NOMO-1 (cell line): ENCODE measurements at regions not wholly inside any gene's neighbourhood (a gene's known extent, or its start where the extent isn't known, plus 50 kb on each side); places are given as distances from the start of the nearest gene placed in this dataset.
"Not testable (repeated sequence)": the region's sequence is repeated elsewhere in the genome, so short reads cannot be mapped to it uniquely, and the experiment has no call there.

ENCODE experiments used
- DNase-seq, 2 experiments: peaks; one replicate each; lab custom pipeline; 2025; ENCODE audit not compliant: unreplicated experiment in 2 of 2; lab: John Stamatoyannopoulos, UW

DNA sequence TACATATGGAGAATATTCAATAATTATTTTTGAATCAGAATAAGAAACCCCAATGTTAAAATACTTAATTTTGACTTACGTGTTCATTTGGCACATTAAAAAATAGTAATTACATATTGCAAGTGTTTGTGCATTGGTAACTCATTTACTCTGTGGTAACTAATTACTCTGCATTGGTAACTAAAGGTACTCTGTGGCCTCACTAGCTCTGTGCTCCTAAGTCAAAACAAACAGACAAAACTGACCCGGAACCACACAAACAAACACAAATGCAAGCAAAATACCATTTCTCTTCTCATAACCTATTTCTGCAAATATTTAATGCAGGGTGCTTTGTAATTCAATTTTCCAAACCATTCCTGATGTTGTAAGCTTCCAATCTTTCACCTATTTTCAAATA is 1244.3 kb downstream of the REEP3 start:
- no peak for DNase-seq

GRCh38 chr10:64771253-64772050 is 1250.3 kb downstream of the REEP3 start:
- no peak for DNase-seq

DNA sequence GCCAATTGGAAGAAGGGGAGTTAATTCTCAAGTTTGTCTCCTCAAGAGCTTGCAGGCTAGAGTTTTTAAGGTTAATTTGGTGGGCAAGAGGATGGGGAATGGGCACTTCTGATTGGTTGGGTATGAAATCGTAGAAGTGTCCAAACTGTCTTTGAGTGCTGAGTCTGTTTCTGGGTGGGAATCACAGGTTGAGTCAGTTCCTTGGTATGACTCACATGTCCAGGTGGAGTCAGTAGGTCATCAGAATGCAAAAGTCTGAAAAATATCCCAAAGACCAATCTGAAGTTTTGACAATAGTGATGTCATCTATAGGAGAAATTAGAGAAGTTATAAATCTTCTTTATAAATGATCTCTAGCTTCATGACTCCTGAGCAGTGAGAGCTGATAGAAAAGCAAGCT is 1252.2 kb downstream of the REEP3 start:
- DNase-seq, result no peak

GRCh38 chr10:64784451-64784850 is 1263.2 kb downstream of the REEP3 start:
- DNase-seq, result not testable (repeated sequence)

DNA sequence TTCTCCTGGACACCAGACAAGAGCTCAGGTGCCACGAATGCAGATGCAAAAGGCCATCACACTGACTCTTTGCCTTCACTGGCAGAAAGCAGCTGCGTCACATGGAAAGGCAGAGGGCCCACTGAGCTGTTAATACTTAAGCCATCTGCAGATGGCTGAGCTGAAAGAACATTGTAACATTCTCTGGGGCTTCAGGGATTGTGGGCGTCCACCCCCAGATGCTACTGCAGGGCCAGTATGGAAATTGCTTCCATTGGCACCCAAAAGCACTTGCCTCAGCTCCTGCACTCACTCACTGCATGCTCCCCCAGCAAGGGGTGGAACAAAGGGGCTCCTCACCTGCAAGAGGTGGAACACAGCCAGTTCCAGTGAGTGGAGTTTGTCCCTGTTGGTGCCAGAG is 1264.6 kb downstream of the REEP3 start:
- DNase-seq, result no peak

GRCh38 chr10:64786989-64787388 is 1265.8 kb downstream of the REEP3 start:
- DNase-seq, result no peak

DNA sequence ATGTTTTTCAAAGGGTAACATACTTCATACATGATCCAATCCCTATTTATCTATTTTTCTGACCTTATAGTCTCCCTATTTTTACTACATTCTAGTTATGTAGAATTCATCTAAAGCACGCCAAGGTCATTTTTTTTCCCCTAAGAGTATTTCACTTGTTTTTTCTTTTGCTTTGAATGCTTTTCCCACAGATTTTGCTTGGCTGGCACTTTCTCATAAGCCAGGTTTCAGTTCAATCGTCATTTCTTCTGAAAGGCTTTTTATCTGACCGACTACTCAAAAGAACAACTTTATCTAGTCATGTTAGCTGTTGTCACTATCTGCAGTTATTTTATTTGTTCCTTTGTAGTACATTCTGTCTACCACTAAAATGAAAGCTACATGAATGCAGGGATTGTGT is 1274.6 kb downstream of the REEP3 start:
- DNase-seq, result no peak

GRCh38 chr10:64798297-64798696 is 1277.1 kb downstream of the REEP3 start:
- no peak for DNase-seq

DNA sequence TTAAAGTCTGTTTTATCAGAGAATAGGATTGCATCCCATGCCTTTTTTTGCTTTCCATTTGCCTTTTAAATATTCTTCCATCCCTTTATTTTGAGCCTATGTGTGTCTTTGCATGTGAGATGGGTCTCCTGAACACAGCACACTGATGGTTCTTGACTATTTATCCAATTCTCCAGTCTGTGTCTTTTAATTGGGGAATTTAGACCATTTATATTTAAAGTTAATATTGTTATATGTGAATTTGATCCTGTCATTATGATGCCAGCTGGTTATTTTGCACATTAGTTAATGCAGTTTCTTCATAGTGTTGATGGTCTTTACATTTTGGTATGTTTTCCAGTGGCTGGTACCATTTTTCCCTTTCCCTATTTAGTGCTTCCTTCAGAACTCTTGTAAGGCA is 1287.0 kb downstream of the REEP3 start:
- not testable (repeated sequence) for DNase-seq

DNA sequence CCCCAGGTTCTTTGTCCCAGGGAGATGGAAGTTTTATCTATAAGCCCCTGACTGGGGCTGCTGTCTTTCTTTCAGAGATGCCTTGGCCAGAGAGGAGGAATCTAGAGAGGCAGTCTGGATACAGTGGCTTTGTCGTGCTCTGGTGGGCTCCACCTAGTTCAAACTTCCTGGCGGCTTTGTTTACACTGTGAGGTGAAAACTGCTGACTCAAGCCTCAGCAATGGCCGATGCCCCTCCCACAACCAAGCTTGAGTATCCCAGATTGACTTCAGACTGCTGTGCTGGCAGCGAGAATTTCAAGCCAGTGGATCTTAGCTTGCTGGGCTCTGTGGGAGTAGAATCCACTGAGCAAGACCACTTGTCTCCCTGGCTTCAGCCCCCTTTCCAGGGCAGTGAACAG is 1288.8 kb downstream of the REEP3 start:
- DNase-seq, result not testable (repeated sequence)

DNA sequence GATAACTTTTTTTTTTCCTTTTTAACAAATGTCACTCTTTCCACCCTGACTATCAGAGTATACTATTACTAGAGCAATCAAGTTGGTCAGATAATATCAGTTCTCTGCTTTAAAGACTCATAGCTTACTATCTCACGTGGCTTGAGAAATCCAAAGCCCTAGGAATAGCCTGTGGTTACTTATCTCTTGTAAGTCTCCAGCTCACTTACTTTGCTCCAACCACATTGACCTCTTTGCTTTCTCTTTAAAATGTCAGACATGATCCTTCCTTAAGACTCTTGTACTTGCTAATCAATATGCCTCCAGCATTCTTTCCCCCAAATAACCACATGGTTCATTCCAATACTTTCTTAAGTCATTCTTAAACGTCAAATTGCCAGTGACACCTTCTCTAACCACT is 1292.2 kb downstream of the REEP3 start:
- no peak for DNase-seq

DNA sequence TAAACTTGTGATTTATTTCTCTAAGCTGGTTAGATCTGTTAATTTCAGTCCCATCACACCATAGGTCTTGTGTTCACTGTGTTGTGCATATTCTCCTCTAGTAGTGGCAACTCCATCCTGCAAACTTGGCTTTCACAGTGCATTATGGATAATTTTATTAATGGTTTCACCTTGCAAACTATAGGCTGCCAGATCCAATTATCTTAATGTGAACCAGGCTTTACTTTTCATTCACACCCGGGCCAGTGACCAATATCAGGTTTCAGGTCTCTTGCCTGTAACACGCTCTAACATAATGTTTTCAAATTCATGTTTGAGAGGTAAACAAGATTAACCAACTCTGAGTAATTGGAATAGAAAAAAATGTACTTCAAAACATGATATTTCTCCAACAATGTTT is 1293.0 kb downstream of the REEP3 start:
- no peak for DNase-seq

DNA sequence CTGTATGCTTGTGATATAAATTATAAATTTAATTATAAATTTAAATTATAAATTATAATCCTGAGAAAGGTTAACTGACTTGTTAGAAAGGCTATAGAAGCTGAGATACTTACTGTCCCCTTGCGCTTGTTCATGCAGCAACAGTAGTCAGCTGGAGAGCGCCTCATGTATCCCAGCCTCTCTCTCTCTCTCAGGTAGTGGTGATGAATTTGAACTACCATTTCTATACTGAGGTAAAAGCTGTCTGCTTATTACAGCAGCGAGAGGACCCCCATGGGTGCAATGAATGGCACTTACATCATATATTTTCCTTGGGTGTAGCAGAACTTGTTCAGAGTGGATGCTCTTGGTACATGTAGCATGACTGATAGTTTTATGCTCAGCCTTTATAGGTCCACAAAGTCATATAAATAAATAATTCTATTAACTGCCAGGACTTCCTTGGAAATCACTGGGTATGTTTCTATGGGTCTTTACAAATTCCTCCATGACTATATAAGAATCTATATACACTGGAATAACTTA is 1308.7 kb downstream of the REEP3 start:
- DNase-seq, result no peak

GRCh38 chr10:64830869-64831268 is 1309.7 kb downstream of the REEP3 start:
- no peak for DNase-seq

GRCh38 chr10:64840341-64840740 is 1319.1 kb downstream of the REEP3 start:
- no peak for DNase-seq

DNA sequence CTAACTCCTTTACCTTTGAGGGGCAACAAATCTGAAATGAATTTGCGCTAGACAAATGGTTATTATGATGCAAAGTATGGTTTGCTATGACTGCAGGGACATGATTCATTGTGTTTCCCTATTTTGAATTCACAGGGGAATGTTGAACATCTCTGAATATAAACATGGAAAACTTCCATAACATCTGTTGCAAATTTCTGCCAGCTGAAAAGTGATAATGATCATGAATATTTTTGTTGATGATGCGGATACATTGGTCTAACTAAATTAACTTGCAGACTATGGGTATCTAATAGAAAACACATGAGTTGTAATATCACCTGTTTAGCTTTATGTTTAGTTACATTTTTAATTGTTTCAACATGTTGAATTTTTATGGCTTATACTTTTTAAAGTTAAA is 1325.5 kb downstream of the REEP3 start:
- no peak for DNase-seq

GRCh38 chr10:64855941-64856340 is 1334.7 kb downstream of the REEP3 start:
- DNase-seq, result no peak

- DNase-seq, result no peak
Observed at GRCh38 chr10:64859911-64860310, 1338.7 kb downstream of the REEP3 start.

DNA sequence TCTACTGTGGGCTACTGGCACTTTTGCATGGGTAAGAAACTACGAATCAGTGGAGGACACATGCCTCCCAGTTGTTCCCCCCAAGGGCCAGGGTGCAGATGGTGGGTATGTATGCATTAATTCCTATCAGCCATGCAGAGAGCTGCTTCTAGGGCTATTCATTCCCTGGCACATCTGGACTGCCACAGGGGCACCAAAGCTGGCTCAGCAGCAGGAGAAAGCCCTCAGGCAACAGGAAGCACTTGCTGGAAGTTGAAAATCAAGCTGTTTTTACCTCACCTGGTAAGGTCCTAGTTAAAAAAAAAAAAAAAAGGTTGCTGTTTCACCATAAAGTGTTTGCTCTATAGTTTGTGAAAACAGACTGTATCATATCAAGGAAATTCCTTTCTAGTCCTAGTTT is 1342.6 kb downstream of the REEP3 start:
- no peak for DNase-seq

DNA sequence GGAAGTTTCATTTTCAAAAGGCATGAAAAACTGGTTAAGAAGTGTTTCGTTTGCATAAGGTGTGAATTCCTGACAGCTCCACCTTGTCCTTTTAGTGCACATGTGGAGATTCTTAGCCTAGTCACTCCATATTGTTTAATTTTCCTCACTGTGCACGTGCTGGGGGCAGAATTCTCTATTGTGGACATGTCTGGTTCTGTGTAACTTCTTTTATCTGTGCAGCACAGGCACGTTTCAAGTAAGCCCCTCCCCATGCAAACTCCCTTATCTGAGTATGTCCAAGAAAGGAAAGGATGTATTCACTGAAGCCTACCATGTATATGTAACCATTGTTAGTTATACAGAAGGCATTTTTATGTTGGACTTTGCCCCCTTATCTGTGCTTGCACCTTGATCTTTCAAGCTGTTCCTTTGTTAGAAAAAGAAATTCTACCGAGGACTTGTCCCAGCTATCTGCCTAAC is 1346.3 kb downstream of the REEP3 start:
- DNase-seq, result no peak

DNA sequence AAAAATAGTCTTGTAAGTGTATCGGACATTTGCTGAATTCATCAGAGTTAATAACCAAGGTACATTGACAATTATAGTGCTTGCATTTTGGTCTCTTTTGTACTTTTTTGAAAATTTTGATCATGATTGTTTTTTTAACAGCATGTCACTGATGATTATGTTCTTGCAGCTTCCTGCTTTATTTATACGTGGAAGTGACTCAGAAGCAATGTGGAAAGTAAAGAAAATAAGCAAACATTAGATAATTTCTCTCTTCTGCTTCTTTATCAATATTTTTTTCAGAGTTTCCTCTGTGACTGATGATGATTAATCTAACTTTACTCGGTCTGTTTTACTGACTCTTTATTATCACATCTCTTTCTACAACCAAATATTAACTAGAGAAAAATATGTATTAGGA is 1351.9 kb downstream of the REEP3 start:
- DNase-seq, result no peak

DNA sequence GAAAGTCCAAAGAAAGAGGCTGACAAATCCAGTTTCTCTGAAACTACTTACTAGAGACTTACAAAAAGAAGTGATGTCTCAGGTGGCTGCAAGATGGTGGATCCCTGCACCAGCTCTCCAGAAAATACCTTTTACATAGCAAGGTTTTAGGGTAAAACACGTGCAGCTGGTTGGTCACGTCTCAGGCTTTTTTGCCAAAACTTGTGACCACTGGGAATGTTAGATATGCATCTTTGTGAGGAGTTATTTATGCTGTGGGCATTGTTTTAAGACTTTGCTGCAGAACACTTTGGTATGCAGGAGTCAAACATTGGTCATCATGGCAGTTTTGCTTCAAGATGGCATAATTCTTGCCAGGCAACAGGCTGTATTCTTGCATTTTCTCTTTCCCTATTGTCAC is 1352.8 kb downstream of the REEP3 start:
- no peak for DNase-seq

GRCh38 chr10:64880546-64880945 is 1359.3 kb downstream of the REEP3 start:
- DNase-seq, result no peak
